Fibroblast of skin of left biceps (primary cell): ENCODE measurements at regions not wholly inside any gene's neighbourhood (a gene's known extent, or its start where the extent isn't known, plus 50 kb on each side); places are given as distances from the start of the nearest gene placed in this dataset.

Source experiments
- DNase-seq, 2 experiments: peaks; one replicate each; pipeline ENCODE4 v3.0.0-alpha.2; 2013; ENCODE audit warnings: low read depth in 2 of 2

- no peak for DNase-seq
These were observed 343.4 kb downstream of the BCAT1 start for GRCh38 chr12:24605466-24605865.

GRCh38 chr12:24603371-24603770 lies 345.5 kb downstream of the BCAT1 start:
- DNase-seq: no peak

- DNase-seq: peak; percentile 68 to 69
These were observed 347.9 kb downstream of the BCAT1 start for GRCh38 chr12:24600996-24601395.

- peak in 1 of 2 experiments; percentile 3 for DNase-seq
These were observed 348.4 kb downstream of the BCAT1 start for GRCh38 chr12:24600551-24600950.

- no peak for DNase-seq
These were observed 349.2 kb downstream of the BCAT1 start for GRCh38 chr12:24599736-24600135.

GRCh38 chr12:24597580-24597979 lies 351.3 kb downstream of the BCAT1 start:
- DNase-seq: no peak

GRCh38 chr12:24596768-24597388 lies 352.0 kb downstream of the BCAT1 start:
- DNase-seq: no peak

- DNase-seq: no peak
These were observed 353.2 kb downstream of the BCAT1 start for GRCh38 chr12:24595652-24596235.

- no peak for DNase-seq
These were observed 357.0 kb downstream of the BCAT1 start for GRCh38 chr12:24591715-24592440.

- no peak for DNase-seq
These were observed 357.7 kb downstream of the BCAT1 start for GRCh38 chr12:24591079-24591626.

GRCh38 chr12:24586293-24586692 lies 362.6 kb downstream of the BCAT1 start:
- no peak for DNase-seq

- no peak for DNase-seq
These were observed 364.7 kb downstream of the BCAT1 start for GRCh38 chr12:24584032-24584675.

- DNase-seq: no peak
These were observed 365.8 kb downstream of the BCAT1 start for GRCh38 chr12:24582954-24583601.

- DNase-seq: no peak
These were observed 374.4 kb downstream of the BCAT1 start for GRCh38 chr12:24574538-24574937.

- DNase-seq: no peak
These were observed 375.3 kb downstream of the BCAT1 start for GRCh38 chr12:24573621-24574020.

- no peak for DNase-seq
These were observed 383.6 kb downstream of the BCAT1 start for GRCh38 chr12:24565300-24565699.

- DNase-seq: no peak
These were observed 386.0 kb downstream of the BCAT1 start for GRCh38 chr12:24562771-24563431.

GRCh38 chr12:24561882-24562770 lies 386.8 kb downstream of the BCAT1 start:
- DNase-seq: no peak

- DNase-seq: no peak
These were observed 387.5 kb downstream of the BCAT1 start for GRCh38 chr12:24561411-24561871.

GRCh38 chr12:24560831-24561271 lies 388.1 kb downstream of the BCAT1 start:
- no peak for DNase-seq
